ENCODE measurements at regions not wholly inside any gene's neighbourhood (a gene's known extent, or its start where the extent isn't known, plus 50 kb on each side); places are given as distances from the start of the nearest gene placed in this dataset.

DNA sequence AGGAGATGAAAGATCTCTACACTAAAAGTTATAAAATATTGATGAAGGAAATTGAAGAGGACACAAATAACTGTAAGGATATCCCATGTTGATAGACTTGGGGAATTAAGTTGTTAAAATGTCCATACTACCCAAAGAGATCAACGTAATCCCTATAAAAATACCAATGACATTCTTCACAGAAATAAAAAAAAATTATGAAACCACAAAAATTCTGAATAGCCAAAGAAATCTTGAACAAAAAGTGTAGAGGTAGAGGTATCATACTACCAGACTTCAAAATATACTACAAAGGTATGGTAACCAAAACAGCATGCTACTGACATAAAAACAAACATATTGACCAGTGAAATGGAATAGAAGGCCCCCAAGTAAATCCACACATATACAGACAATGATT lies 71.5 kb upstream of the ELL2 start:
- CTCF ChIA-PET = no interaction called here
- no peak for DNase-seq (ENCODE audit: low read depth, low spot score)
- POLR2A ChIA-PET = no interaction called here
- no peak overlapping the region for H3K4me3 ChIP-seq (ENCODE audit: low read depth, low read length)
- TF ChIP-seq, protein P1, sequence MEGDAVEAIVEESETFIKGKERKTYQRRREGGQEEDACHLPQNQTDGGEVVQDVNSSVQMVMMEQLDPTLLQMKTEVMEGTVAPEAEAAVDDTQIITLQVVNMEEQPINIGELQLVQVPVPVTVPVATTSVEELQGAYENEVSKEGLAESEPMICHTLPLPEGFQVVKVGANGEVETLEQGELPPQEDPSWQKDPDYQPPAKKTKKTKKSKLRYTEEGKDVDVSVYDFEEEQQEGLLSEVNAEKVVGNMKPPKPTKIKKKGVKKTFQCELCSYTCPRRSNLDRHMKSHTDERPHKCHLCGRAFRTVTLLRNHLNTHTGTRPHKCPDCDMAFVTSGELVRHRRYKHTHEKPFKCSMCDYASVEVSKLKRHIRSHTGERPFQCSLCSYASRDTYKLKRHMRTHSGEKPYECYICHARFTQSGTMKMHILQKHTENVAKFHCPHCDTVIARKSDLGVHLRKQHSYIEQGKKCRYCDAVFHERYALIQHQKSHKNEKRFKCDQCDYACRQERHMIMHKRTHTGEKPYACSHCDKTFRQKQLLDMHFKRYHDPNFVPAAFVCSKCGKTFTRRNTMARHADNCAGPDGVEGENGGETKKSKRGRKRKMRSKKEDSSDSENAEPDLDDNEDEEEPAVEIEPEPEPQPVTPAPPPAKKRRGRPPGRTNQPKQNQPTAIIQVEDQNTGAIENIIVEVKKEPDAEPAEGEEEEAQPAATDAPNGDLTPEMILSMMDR (IDR thresholded peaks at IDR 0.05; ENCODE audit: insufficient read depth, low read length, missing control alignments) = no peak

DNA sequence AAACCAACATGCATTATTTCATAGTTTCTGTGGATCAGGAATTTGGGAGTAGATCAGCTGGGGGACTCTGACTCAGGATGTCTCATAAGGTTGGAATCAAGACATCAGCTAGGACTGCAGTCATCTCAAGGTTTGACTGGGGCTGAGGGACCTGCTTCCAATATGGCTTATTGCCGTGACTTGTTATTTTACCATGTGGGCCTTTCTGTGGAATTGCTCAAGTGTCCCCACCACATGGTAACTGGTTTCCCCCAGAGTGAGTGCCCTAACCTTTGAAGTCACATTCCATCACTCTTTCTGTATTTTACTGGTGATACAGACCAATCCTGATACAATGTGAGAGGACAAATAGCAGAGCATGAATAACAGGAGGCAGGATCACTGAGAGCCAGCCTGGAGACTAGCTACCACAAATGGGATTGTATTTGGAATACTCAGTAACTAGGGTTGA lies 70.2 kb upstream of the ELL2 start:
- CTCF ChIA-PET = interaction anchor here (0.9 to 1.0 kb wide), 2 partner anchors 9 to 16 kb away, joined by 3 read pairs; no protein-coding TSS in a partner anchor
- no peak for DNase-seq (ENCODE audit: low read depth, low spot score)
- TF ChIP-seq, protein P1 (IDR thresholded peaks at IDR 0.05; ENCODE audit: insufficient read depth, low read length, missing control alignments) = no peak
- H3K4me3 ChIP-seq (ENCODE audit: low read depth, low read length) = no peak overlapping the region
- POLR2A ChIA-PET = no interaction called here

DNA sequence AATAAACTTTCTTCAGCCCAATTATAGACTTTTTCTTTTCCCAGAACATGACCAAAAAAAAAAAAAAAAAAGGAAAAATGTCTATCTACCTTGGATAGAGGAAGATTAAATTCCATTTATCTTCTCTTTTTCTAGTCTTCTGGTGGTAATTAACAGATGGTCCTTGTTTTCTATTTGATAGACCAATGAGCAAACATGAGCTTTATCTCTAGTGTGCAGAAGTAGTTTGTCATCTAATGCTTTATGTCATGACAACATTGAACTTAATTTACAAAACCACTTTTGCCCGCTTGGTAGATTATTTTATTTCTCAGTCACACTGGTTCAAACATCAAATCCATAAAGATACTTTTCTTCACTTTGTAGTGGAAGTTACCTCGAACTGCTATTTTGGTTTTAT lies 69.5 kb upstream of the ELL2 start:
- no peak for DNase-seq (ENCODE audit: low read depth, low spot score)
- ChIA-PET CTCF (no interaction called here), POLR2A (no interaction called here)
- no peak overlapping the region for H3K4me3 ChIP-seq (ENCODE audit: low read depth, low read length)
- TF ChIP-seq, protein P1 (IDR thresholded peaks at IDR 0.05; ENCODE audit: insufficient read depth, low read length, missing control alignments) = no peak

DNA sequence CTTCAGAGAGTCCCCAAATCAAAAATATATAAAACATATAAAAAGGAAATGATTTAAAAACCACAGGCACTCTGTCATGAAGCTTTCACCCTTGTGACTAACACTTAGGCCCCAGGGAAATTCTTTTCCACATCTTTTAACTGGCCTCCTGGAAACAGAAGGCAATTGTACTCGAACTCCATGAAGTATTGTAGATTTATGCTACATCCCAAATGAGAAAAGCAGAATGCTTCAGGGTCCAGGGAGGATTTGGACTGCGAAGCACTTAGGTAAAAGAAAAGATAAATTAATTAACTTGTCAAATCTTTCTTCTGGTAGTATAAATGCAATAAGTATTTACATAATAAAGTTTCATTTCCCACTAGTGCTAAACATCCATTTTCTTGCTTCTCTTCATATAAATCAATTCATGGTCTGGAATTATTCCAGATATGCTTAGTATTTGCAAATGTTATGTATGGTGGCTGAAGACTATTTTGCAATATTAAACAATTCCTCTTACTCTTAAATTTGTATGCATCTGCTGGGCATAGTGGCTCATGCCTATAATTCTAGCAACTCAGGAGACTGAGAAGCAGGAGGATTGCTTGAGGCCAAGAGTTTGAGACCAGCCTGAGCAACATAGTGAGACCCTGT lies 64.9 kb upstream of the ELL2 start:
- TF ChIP-seq, protein P1 (IDR thresholded peaks at IDR 0.05; ENCODE audit: insufficient read depth, low read length, missing control alignments) = no peak
- CTCF ChIA-PET = interaction anchor here (1.3 kb wide), 1 partner anchor 67 kb away, joined by 3 read pairs; no protein-coding TSS in a partner anchor
- no peak for DNase-seq (ENCODE audit: low read depth, low spot score)
- H3K4me3 ChIP-seq (ENCODE audit: low read depth, low read length) = no peak overlapping the region
- POLR2A ChIA-PET = no interaction called here

DNA sequence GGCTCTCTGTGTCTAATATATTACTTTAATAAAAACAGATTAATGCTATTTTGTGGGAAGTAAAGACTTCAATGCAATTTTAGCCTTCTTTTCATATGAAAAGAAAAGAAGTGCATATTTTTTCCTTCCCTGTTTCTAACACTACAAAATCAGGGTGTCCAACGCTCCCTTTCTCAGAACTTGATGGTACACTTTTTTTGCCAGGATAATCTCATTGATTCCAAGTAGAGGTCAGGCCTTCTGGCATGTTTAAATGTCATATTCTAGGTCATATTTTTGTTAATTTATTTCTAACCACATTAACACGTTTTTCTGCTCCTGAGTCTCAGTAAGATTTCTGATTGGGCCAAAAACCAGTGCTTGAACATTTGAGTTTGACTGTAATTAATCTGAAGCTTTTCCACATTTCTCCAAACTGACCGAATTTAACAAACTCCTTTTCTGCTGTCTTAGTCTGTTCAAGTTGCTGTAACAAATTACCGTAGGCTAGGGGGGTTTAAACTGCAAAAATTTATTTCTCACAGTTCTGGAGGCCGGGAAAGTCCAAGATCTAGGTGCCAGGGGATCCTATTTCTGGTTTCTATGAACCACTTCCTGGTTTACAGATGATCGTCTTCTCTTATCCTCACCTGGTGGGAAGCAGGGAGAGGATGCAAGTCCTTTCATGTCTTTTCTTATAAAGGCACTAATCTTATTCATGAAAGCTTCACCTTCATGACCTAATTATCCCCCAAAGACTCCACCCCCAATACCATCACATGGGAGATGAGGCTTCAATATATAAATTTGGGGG lies 63.2 kb upstream of the ELL2 start:
- CTCF ChIA-PET = interaction anchor here (1.3 kb wide), 1 partner anchor 65 kb away, joined by 3 read pairs; no protein-coding TSS in a partner anchor
- DNase-seq (ENCODE audit: low read depth, low spot score) = no peak
- H3K4me3 ChIP-seq (ENCODE audit: low read depth, low read length) = no peak overlapping the region
- POLR2A ChIA-PET = no interaction called here
- TF ChIP-seq, protein P1 (IDR thresholded peaks at IDR 0.05; ENCODE audit: insufficient read depth, low read length, missing control alignments) = no peak

DNA sequence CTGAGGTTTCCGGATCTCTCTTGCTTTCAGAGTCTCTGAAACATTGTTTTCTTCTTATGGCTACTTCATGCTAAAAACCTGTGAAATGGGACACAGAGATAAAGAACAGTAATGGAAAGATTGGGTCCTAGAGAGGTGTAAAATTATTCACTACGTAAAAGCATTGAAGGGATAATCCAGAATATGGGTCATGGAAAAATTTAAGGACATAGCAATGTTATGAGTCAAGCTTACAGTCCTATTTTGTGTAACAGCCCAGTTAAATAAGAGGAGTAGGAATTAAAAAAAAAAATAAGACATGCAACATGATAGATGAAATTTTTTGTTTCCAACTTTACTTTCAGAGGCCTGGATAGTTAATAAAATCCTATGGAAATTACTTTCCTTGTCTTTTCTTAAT lies 61.9 kb upstream of the ELL2 start:
- DNase-seq (ENCODE audit: low read depth, low spot score) = no peak
- POLR2A ChIA-PET = no interaction called here
- CTCF ChIA-PET = interaction anchor here (0.6 to 1.0 kb wide), 2 partner anchors 9 to 13 kb away, joined by 3 read pairs; no protein-coding TSS in a partner anchor
- H3K4me3 ChIP-seq (ENCODE audit: low read depth, low read length) = no peak overlapping the region
- TF ChIP-seq, protein P1 (IDR thresholded peaks at IDR 0.05; ENCODE audit: insufficient read depth, low read length, missing control alignments) = no peak

Data from AG04449 (cell line).